ENCODE measurements at regions not wholly inside any gene's neighbourhood (a gene's known extent, or its start where the extent isn't known, plus 50 kb on each side); places are given as distances from the start of the nearest gene placed in this dataset.
"Not testable (repeated sequence)": the region's sequence is repeated elsewhere in the genome, so short reads cannot be mapped to it uniquely, and the experiment has no call there.

DNA sequence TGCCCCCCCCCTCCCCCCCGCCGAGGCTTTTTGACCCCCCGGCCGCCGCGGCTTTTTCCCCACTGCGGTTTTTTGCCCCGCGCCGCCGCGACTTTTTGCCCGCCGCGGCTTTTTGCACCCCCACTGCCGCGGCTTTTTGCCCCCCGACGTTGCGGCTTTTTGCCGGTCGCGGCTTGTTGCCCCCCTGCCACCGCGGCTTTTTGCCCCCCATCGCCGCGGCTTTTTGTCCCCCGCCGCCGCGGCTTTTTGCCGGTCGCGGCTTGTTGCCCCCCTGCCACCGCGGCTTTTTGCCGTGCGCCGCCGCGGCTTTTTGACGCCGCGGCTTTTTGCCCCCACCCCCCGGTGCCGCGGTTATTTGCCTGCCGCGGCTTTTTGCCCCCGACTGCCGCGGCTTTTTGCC, 395.4 kb downstream of the ZNF33B start:
- not testable (repeated sequence) for H3K18ac ChIP-seq (ENCODE audit: low read length); H2AK5ac ChIP-seq (ENCODE audit: low read length); H3K4ac ChIP-seq (ENCODE audit: low read depth, low read length); H3K27ac ChIP-seq (ENCODE audit: low read depth, low read length); H4K8ac ChIP-seq (ENCODE audit: low read depth, low read length); H3K23ac ChIP-seq (ENCODE audit: low read length); H4K5ac ChIP-seq (ENCODE audit: low read length); H3K27me3 ChIP-seq (ENCODE audit: insufficient read depth, low read length, poor library complexity); H3K56ac ChIP-seq (ENCODE audit: low read length); H3K79me2 ChIP-seq (ENCODE audit: control insufficient read depth, insufficient read depth, low read length); H3K79me1 ChIP-seq (ENCODE audit: low read length); H3K4me3 ChIP-seq (ENCODE audit: low read length); DNase-seq; H2BK15ac ChIP-seq (replicated peaks; ENCODE audit: low read depth); H3K9ac ChIP-seq (ENCODE audit: low read length); H3K36me3 ChIP-seq (ENCODE audit: control insufficient read depth, insufficient read depth, low read length); H2BK5ac ChIP-seq (ENCODE audit: low read length); H3K4me2 ChIP-seq (ENCODE audit: low read length); H3K4me1 ChIP-seq (ENCODE audit: control insufficient read depth, low read depth, low read length); H2BK120ac ChIP-seq (ENCODE audit: low read depth, low read length)
- no CpG with 5 or more reads among the region's 53 CpGs for WGBS (ENCODE audit: extremely low coverage, insufficient coverage, low lambda C conversion rate)

DNA sequence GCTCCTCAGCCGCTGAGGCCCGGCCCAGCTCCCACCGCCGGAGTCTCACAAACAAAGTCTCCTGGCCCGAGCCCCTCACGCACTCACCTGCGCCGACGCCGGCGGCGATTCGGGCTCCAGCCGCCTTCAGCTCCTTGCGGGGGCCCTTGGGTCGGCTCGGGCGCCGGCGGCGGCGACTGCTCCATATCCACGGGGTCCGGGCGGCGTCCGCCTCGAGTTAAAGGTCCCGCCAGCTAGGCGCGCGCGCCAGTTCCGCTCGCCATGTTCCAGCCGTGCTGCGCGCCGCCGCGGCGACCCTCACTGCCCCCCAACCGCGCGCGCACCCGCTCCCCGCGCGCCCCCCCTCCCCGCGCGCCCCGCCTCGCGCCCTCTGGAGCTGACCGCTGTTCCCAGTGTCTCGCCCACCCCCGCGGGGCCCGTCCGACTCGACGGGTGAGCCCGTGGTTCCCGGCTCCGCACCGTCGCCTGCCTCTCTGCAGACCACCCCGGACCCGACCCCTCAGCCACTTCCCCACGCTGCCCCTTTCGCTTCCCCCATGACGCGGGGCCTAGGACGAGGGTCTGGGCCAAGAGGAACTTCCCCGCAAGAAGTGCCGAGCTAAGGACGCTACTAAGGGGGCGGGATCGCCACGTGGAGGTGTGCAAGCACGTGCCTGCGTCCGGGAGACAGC, 396.1 kb downstream of the ZNF33B start:
- H3K9ac ChIP-seq (ENCODE audit: low read length), result no peak overlapping the region
- H3K56ac ChIP-seq (ENCODE audit: low read length), result no peak overlapping the region
- no peaks in the 10 kb centered on the region for H3K36me3 ChIP-seq (ENCODE audit: control insufficient read depth, insufficient read depth, low read length)
- no peak overlapping the region for H4K8ac ChIP-seq (ENCODE audit: low read depth, low read length)
- H2BK15ac ChIP-seq (replicated peaks; ENCODE audit: low read depth), result no peak overlapping the region
- H3K4me2 ChIP-seq (ENCODE audit: low read length), result no peak overlapping the region
- DNase-seq, result no peak
- H3K23ac ChIP-seq (ENCODE audit: low read length), result no peak overlapping the region
- no peak overlapping the region for H3K18ac ChIP-seq (ENCODE audit: low read length)
- no peak overlapping the region for H2BK120ac ChIP-seq (ENCODE audit: low read depth, low read length)
- H3K4me1 ChIP-seq (ENCODE audit: control insufficient read depth, low read depth, low read length), result no peaks in the 10 kb centered on the region
- H3K4me3 ChIP-seq (ENCODE audit: low read length), result no peak overlapping the region
- no CpG with 5 or more reads among the region's 85 CpGs for WGBS (ENCODE audit: extremely low coverage, insufficient coverage, low lambda C conversion rate)
- H3K27ac ChIP-seq (ENCODE audit: low read depth, low read length), result no peak overlapping the region
- no peaks in the 10 kb centered on the region for H3K79me2 ChIP-seq (ENCODE audit: control insufficient read depth, insufficient read depth, low read length)
- no peak overlapping the region for H2AK5ac ChIP-seq (ENCODE audit: low read length)
- no peak overlapping the region for H4K5ac ChIP-seq (ENCODE audit: low read length)
- no peak overlapping the region for H2BK5ac ChIP-seq (ENCODE audit: low read length)
- no peak overlapping the region for H3K4ac ChIP-seq (ENCODE audit: low read depth, low read length)
- no peaks in the 10 kb centered on the region for H3K79me1 ChIP-seq (ENCODE audit: low read length)
- no peaks in the 10 kb centered on the region for H3K27me3 ChIP-seq (ENCODE audit: insufficient read depth, low read length, poor library complexity)

DNA sequence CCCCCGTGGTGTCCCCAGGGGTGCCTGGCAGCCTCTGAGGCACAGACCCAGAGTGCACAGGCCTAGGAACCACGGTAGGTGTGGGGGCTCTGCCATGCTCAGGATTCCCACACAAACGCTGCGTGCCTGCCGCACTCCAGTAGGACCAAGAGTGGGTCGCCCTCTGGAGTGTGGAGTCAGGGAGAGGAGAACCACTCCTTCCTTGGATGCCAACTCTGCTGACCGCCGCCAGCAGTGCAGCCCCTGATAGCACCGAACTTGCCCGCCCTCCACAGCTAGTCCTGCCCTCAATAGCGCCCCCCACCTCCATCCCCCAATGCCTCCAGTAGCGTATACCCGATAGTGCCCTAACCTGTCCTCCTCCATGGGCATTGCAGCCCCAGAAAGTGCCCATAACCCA, 402.0 kb downstream of the ZNF33B start:
- not testable (repeated sequence) for H3K56ac ChIP-seq (ENCODE audit: low read length); H3K18ac ChIP-seq (ENCODE audit: low read length); H3K4ac ChIP-seq (ENCODE audit: low read depth, low read length); H4K8ac ChIP-seq (ENCODE audit: low read depth, low read length); H3K36me3 ChIP-seq (ENCODE audit: control insufficient read depth, insufficient read depth, low read length); H3K23ac ChIP-seq (ENCODE audit: low read length); H3K9ac ChIP-seq (ENCODE audit: low read length); H3K79me2 ChIP-seq (ENCODE audit: control insufficient read depth, insufficient read depth, low read length); H3K4me1 ChIP-seq (ENCODE audit: control insufficient read depth, low read depth, low read length); H3K4me2 ChIP-seq (ENCODE audit: low read length); H3K27ac ChIP-seq (ENCODE audit: low read depth, low read length); H2AK5ac ChIP-seq (ENCODE audit: low read length); H3K27me3 ChIP-seq (ENCODE audit: insufficient read depth, low read length, poor library complexity); H3K4me3 ChIP-seq (ENCODE audit: low read length); H2BK15ac ChIP-seq (replicated peaks; ENCODE audit: low read depth); H2BK120ac ChIP-seq (ENCODE audit: low read depth, low read length); H4K5ac ChIP-seq (ENCODE audit: low read length); H2BK5ac ChIP-seq (ENCODE audit: low read length); H3K79me1 ChIP-seq (ENCODE audit: low read length); DNase-seq
- WGBS (ENCODE audit: extremely low coverage, insufficient coverage, low lambda C conversion rate), result no CpG with 5 or more reads among the region's 13 CpGs

DNA sequence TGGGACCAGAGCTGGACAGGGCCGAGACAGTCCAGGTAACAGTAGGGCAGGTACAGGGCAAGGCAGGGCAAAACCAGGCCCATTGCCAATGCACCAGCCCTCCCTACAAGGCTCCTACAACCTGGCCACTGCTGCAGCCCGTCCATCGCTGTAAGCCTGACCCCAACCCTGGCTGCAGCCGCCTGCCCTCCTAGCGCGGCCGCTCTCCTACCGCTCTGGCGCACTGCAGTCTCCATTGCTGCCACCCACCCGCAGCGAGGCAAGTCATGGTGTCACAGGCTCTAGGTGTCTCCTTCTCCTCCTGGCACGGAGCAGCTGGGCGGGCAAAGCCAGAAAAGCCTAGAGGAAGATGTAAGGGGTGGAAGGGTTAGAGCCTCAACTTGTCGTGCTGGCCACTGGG, 402.6 kb downstream of the ZNF33B start:
- H3K56ac ChIP-seq (ENCODE audit: low read length); H3K23ac ChIP-seq (ENCODE audit: low read length); H3K4ac ChIP-seq (ENCODE audit: low read depth, low read length); H3K27me3 ChIP-seq (ENCODE audit: insufficient read depth, low read length, poor library complexity); H3K27ac ChIP-seq (ENCODE audit: low read depth, low read length); H2BK120ac ChIP-seq (ENCODE audit: low read depth, low read length); H3K4me1 ChIP-seq (ENCODE audit: control insufficient read depth, low read depth, low read length); H3K36me3 ChIP-seq (ENCODE audit: control insufficient read depth, insufficient read depth, low read length); H2AK5ac ChIP-seq (ENCODE audit: low read length); DNase-seq; H3K79me2 ChIP-seq (ENCODE audit: control insufficient read depth, insufficient read depth, low read length); H3K9ac ChIP-seq (ENCODE audit: low read length); H2BK5ac ChIP-seq (ENCODE audit: low read length); H3K79me1 ChIP-seq (ENCODE audit: low read length); H3K4me2 ChIP-seq (ENCODE audit: low read length); H4K8ac ChIP-seq (ENCODE audit: low read depth, low read length); H4K5ac ChIP-seq (ENCODE audit: low read length); H3K18ac ChIP-seq (ENCODE audit: low read length); H2BK15ac ChIP-seq (replicated peaks; ENCODE audit: low read depth); H3K4me3 ChIP-seq (ENCODE audit: low read length): not testable (repeated sequence)
- no CpG with 5 or more reads among the region's 14 CpGs for WGBS (ENCODE audit: extremely low coverage, insufficient coverage, low lambda C conversion rate)

DNA sequence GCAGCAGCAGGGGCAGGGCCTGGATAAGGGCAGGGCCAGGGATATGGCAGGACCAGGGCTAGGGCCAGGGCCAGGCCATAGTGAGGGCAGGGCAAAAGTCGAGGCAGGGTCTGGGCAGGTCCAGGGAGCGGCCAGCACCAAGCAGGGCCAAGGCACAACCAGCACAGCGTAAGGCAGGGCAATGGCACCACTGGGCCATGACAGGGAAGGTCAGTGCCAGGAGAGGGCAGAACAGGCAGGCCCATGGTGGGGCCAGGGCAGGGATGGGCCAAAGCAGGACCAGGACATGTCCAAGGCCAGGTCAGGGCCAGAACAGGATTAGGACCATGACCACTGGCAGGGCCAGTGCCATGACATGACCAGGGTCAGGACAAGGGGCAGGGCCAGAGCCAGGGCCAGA, 403.1 kb downstream of the ZNF33B start:
- not testable (repeated sequence) for H3K4me3 ChIP-seq (ENCODE audit: low read length); H3K36me3 ChIP-seq (ENCODE audit: control insufficient read depth, insufficient read depth, low read length); H3K23ac ChIP-seq (ENCODE audit: low read length); H3K9ac ChIP-seq (ENCODE audit: low read length); H2BK5ac ChIP-seq (ENCODE audit: low read length); H3K79me2 ChIP-seq (ENCODE audit: control insufficient read depth, insufficient read depth, low read length); H3K4ac ChIP-seq (ENCODE audit: low read depth, low read length); H3K4me1 ChIP-seq (ENCODE audit: control insufficient read depth, low read depth, low read length); H3K27me3 ChIP-seq (ENCODE audit: insufficient read depth, low read length, poor library complexity); H4K8ac ChIP-seq (ENCODE audit: low read depth, low read length); H2BK120ac ChIP-seq (ENCODE audit: low read depth, low read length); H4K5ac ChIP-seq (ENCODE audit: low read length); H3K18ac ChIP-seq (ENCODE audit: low read length); H3K56ac ChIP-seq (ENCODE audit: low read length); H3K27ac ChIP-seq (ENCODE audit: low read depth, low read length); H3K79me1 ChIP-seq (ENCODE audit: low read length); H3K4me2 ChIP-seq (ENCODE audit: low read length); DNase-seq; H2BK15ac ChIP-seq (replicated peaks; ENCODE audit: low read depth); H2AK5ac ChIP-seq (ENCODE audit: low read length)
- WGBS (ENCODE audit: extremely low coverage, insufficient coverage, low lambda C conversion rate), result no CpG with 5 or more reads among the region's 3 CpGs

DNA sequence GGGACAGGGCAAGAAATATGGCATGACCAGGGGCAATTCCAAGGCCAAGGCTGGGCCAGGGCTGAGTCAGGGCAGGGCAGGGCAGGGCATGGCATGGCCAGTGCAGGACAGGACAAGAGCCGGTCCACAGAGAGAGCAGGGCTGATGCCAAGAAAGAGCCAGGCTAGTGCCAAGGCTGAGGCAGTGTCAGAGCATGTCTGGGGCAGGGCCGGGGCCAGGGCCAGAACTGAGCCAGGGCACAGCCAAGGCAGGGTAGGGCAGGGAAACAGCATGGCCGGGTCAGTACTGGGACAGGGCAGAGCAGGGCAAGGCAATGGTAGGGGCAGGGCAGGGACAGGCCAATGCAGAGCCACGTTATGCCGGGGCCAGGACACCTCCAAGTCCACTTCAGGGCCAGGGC, 403.9 kb downstream of the ZNF33B start:
- WGBS (ENCODE audit: extremely low coverage, insufficient coverage, low lambda C conversion rate), result no CpG with 5 or more reads among the region's 5 CpGs
- not testable (repeated sequence) for H3K4ac ChIP-seq (ENCODE audit: low read depth, low read length); H3K18ac ChIP-seq (ENCODE audit: low read length); H3K4me3 ChIP-seq (ENCODE audit: low read length); H4K5ac ChIP-seq (ENCODE audit: low read length); DNase-seq; H4K8ac ChIP-seq (ENCODE audit: low read depth, low read length); H3K27me3 ChIP-seq (ENCODE audit: insufficient read depth, low read length, poor library complexity); H2AK5ac ChIP-seq (ENCODE audit: low read length); H3K79me1 ChIP-seq (ENCODE audit: low read length); H3K9ac ChIP-seq (ENCODE audit: low read length); H3K4me2 ChIP-seq (ENCODE audit: low read length); H2BK120ac ChIP-seq (ENCODE audit: low read depth, low read length); H3K27ac ChIP-seq (ENCODE audit: low read depth, low read length); H3K79me2 ChIP-seq (ENCODE audit: control insufficient read depth, insufficient read depth, low read length); H2BK15ac ChIP-seq (replicated peaks; ENCODE audit: low read depth); H3K56ac ChIP-seq (ENCODE audit: low read length); H3K36me3 ChIP-seq (ENCODE audit: control insufficient read depth, insufficient read depth, low read length); H3K4me1 ChIP-seq (ENCODE audit: control insufficient read depth, low read depth, low read length); H3K23ac ChIP-seq (ENCODE audit: low read length); H2BK5ac ChIP-seq (ENCODE audit: low read length)
